ENCODE measurements at regions not wholly inside any gene's neighbourhood (a gene's known extent, or its start where the extent isn't known, plus 50 kb on each side); places are given as distances from the start of the nearest gene placed in this dataset.

GRCh38 chr12:14191612-14192011 is 173.9 kb upstream of the ATF7IP start:
- no peak for TF ChIP-seq CTCF (conservative IDR thresholded peaks at IDR 0.05; ENCODE audit: low read depth in 2 of 2)
- TF ChIP-seq ZNF462 (CRISPR knock-in tag; IDR thresholded peaks at IDR 0.05): no peak
- no peak for TF ChIP-seq REST (IDR thresholded peaks at IDR 0.05; ENCODE audit: unreplicated experiment)
- no peak for TF ChIP-seq ZNF331 (CRISPR knock-in tag; IDR thresholded peaks at IDR 0.05; ENCODE audit: low read depth)
- no peak for TF ChIP-seq STAT1 (IDR thresholded peaks at IDR 0.05; ENCODE audit: unreplicated experiment)
- TF ChIP-seq ETS1 (IDR thresholded peaks at IDR 0.05): no peak
- TF ChIP-seq EZH2phosphoT487 (IDR thresholded peaks at IDR 0.05; ENCODE audit: unreplicated experiment): no peak
- ATAC-seq (no peak), DNase-seq (ENCODE audit: low spot score) (no peak)
- no peak overlapping the region for H3K27ac Mint-ChIP-seq
- H3K4me1 ChIP-seq (ENCODE audit: insufficient read depth): peaks cover 8% of the 10 kb centered on the region
- H3K27ac ChIP-seq (ENCODE audit: low read depth): no peak overlapping the region
- H3K36me3 ChIP-seq (ENCODE audit: insufficient read depth): no peaks in the 10 kb centered on the region
- H3K79me2 ChIP-seq (replicated peaks; ENCODE audit: insufficient read depth): no peaks in the 10 kb centered on the region
- no peaks in the 10 kb centered on the region for H3K36me3 Mint-ChIP-seq (ENCODE audit: low read depth)
- no peak overlapping the region for H3K4me3 ChIP-seq
- no peaks in the 10 kb centered on the region for H3K27me3 ChIP-seq (ENCODE audit: insufficient read depth)
- peaks cover 12% of the 10 kb centered on the region; the same call in 2 of the 3 replicates for H3K4me1 Mint-ChIP-seq
- H4K20me1 ChIP-seq (replicated peaks; ENCODE audit: insufficient read depth): no peaks in the 10 kb centered on the region
- H3K9me2 ChIP-seq (ENCODE audit: insufficient read depth): no peaks in the 10 kb centered on the region
- H3K4me2 ChIP-seq: no peak overlapping the region
- no peaks in the 10 kb centered on the region for H3K9me3 Mint-ChIP-seq
- peak overlapping the region; percentile 72; the same call in 1 of the 2 replicates for H2AFZ ChIP-seq
- no peak overlapping the region for H3K4me3 Mint-ChIP-seq
- no peaks in the 10 kb centered on the region for H3K27me3 Mint-ChIP-seq (ENCODE audit: insufficient read depth, low read depth, poor library complexity)
- H3F3A ChIP-seq (replicated peaks; ENCODE audit: low read depth): no peaks in the 10 kb centered on the region

All from GM23338 (cell line).